ENCODE measurements at regions not wholly inside any gene's neighbourhood (a gene's known extent, or its start where the extent isn't known, plus 50 kb on each side); places are given as distances from the start of the nearest gene placed in this dataset.
"Not testable (repeated sequence)": the region's sequence is repeated elsewhere in the genome, so short reads cannot be mapped to it uniquely, and the experiment has no call there.

DNA sequence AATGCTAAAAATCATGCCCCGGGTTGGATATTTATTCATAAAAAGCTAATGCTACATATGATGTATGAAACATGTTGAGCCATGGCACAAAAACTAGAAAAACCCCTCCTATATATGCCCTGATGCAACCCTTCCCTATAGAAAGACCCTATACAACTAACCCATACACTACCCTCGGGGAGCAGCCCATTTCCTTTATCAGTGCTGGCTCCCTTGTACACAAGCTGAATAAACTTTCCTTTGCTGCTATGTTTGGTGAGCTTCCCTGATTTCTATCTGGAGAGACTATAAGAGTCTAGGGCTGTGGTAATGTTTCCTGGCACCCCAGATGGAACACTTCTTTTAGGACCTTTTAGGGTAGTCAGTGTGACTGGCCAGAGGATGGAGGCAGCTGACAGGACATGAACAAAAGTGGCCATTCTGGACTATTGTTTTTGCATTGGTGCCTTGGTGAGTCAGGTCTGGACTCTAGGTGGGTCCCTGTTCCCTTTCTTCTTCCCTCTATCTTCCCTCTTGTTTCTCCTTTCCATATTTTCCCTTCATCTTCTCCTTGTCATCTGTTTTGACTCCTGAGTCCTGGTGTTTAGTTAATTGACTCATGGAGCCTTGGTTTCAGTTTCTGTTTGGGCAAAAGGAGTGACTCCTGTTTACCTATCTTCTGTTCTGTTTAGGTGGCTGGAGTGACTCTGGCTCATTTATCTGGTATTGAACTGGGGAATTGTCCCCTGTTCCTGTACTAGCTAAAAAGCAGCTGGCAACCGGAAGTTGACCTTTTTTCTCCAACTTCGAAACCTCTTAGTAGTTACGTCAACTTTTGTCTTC lies 1321.8 kb upstream of the PCDH9 start:
- H3K27me3 ChIP-seq = no peaks in the 10 kb centered on the region

GRCh38 chr13:68550330-68550729 lies 1320.2 kb upstream of the PCDH9 start:
- H3K4me3 ChIP-seq = no peak overlapping the region
- no peak overlapping the region for H3K27ac ChIP-seq
- H3K9me3 ChIP-seq (ENCODE audit: low read depth) = no peaks in the 10 kb centered on the region
- no peak for DNase-seq (ENCODE audit: low read depth in 1 of 2, low spot score in 1 of 2)
- no peak for TF ChIP-seq CTCF (IDR thresholded peaks at IDR 0.05; ENCODE audit: low read depth, low read length)
- no peaks in the 10 kb centered on the region for H3K27me3 ChIP-seq
- H3K4me1 ChIP-seq (ENCODE audit: low read depth) = peaks cover 6% of the 10 kb centered on the region
- H3K36me3 ChIP-seq = no peaks in the 10 kb centered on the region

More for the DNA sequence above, 1321.8 kb upstream of the PCDH9 start:
- peaks cover 6% of the 10 kb centered on the region for H3K4me1 ChIP-seq (ENCODE audit: low read depth)
- H3K36me3 ChIP-seq = no peaks in the 10 kb centered on the region
- H3K27ac ChIP-seq = no peak overlapping the region
- H3K4me3 ChIP-seq = no peak overlapping the region
- TF ChIP-seq CTCF (IDR thresholded peaks at IDR 0.05; ENCODE audit: low read depth, low read length) = no peak
- H3K9me3 ChIP-seq (ENCODE audit: low read depth) = no peaks in the 10 kb centered on the region
- no peak for DNase-seq (ENCODE audit: low read depth in 1 of 2, low spot score in 1 of 2)

- Histone ChIP-seq H3K9me3 (ENCODE audit: low read depth) (no peaks in the 10 kb centered on the region), H3K27me3 (no peaks in the 10 kb centered on the region), H3K36me3 (no peaks in the 10 kb centered on the region), H3K4me1 (ENCODE audit: low read depth) (no peaks in the 10 kb centered on the region), H3K4me3 (no peak overlapping the region), H3K27ac (no peak overlapping the region)
- no peak for TF ChIP-seq CTCF (IDR thresholded peaks at IDR 0.05; ENCODE audit: low read depth, low read length)
- no peak for DNase-seq (ENCODE audit: low read depth in 1 of 2, low spot score in 1 of 2)
Measured at GRCh38 chr13:68540244-68540643, 1310.1 kb upstream of the PCDH9 start.

- Histone ChIP-seq H3K27ac (no peak overlapping the region), H3K4me3 (no peak overlapping the region), H3K9me3 (ENCODE audit: low read depth) (no peaks in the 10 kb centered on the region), H3K27me3 (no peaks in the 10 kb centered on the region), H3K4me1 (ENCODE audit: low read depth) (no peaks in the 10 kb centered on the region), H3K36me3 (no peaks in the 10 kb centered on the region)
- TF ChIP-seq CTCF (IDR thresholded peaks at IDR 0.05; ENCODE audit: low read depth, low read length) = no peak
- DNase-seq (ENCODE audit: low read depth in 1 of 2, low spot score in 1 of 2) = no peak
Measured at GRCh38 chr13:68535329-68535728, 1305.2 kb upstream of the PCDH9 start.

- H3K4me1 ChIP-seq (ENCODE audit: low read depth); H3K36me3 ChIP-seq; DNase-seq (ENCODE audit: low read depth in 1 of 2, low spot score in 1 of 2): not testable (repeated sequence)
Measured at GRCh38 chr13:68527167-68527566, 1297.0 kb upstream of the PCDH9 start.

GRCh38 chr13:68523838-68524424 lies 1293.8 kb upstream of the PCDH9 start:
- DNase-seq (ENCODE audit: low read depth in 1 of 2, low spot score in 1 of 2) = no peak
- Histone ChIP-seq H3K27ac (no peak overlapping the region), H3K4me1 (ENCODE audit: low read depth) (no peaks in the 10 kb centered on the region), H3K27me3 (no peaks in the 10 kb centered on the region), H3K36me3 (no peaks in the 10 kb centered on the region), H3K4me3 (no peak overlapping the region), H3K9me3 (ENCODE audit: low read depth) (no peaks in the 10 kb centered on the region)
- no peak for TF ChIP-seq CTCF (IDR thresholded peaks at IDR 0.05; ENCODE audit: low read depth, low read length)

More at GRCh38 chr13:68527167-68527566, 1297.0 kb upstream of the PCDH9 start:
- H3K4me3 ChIP-seq; H3K27ac ChIP-seq; H3K9me3 ChIP-seq (ENCODE audit: low read depth); H3K27me3 ChIP-seq: not testable (repeated sequence)
